ENCODE measurements at regions not wholly inside any gene's neighbourhood (a gene's known extent, or its start where the extent isn't known, plus 50 kb on each side); places are given as distances from the start of the nearest gene placed in this dataset.

DNA sequence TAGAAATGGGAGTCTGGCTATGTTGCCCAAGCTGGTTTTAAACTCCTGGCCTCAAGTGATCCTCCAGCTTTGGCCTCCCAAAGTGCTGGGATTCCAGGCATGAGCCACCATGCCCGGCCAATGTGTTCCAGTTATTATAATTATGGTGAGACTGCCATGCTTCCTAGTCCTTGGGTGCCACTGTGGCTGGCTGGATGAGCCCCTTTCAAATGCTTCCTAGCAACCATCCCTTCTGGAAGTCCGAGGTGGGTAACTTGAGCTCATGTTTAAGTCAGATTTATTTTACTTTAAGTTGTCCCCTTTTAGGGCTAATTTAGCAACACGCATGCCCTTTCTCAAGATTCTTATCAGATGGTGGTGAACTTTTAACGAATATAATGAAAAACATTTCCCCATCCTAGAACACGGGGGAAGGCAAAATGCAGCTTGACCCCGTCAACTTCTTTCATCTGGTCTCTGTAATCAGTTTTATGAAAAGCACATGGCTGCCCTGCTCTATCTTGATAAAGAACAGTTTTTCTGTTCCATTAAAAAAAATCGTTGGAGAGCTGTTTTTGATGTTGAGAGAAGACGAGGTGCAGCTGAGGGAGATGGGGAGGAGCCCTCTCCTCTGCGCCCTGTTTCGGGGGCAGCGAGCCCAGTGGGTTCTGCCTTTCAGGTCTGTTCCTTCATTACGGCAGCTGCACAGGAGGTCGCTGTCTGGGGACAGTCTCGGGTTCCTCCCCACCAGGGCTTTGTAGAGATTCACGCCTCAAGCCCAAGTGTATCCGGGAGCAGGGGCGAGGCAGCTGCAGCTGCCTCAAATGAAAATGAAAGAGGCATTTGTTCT is 61.0 kb upstream of the MKI67 start:
- TF ChIP-seq, protein P1, sequence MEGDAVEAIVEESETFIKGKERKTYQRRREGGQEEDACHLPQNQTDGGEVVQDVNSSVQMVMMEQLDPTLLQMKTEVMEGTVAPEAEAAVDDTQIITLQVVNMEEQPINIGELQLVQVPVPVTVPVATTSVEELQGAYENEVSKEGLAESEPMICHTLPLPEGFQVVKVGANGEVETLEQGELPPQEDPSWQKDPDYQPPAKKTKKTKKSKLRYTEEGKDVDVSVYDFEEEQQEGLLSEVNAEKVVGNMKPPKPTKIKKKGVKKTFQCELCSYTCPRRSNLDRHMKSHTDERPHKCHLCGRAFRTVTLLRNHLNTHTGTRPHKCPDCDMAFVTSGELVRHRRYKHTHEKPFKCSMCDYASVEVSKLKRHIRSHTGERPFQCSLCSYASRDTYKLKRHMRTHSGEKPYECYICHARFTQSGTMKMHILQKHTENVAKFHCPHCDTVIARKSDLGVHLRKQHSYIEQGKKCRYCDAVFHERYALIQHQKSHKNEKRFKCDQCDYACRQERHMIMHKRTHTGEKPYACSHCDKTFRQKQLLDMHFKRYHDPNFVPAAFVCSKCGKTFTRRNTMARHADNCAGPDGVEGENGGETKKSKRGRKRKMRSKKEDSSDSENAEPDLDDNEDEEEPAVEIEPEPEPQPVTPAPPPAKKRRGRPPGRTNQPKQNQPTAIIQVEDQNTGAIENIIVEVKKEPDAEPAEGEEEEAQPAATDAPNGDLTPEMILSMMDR (IDR thresholded peaks at IDR 0.05): no peak
- no peak for TF ChIP-seq POLR2A (IDR thresholded peaks at IDR 0.05)
